ENCODE measurements at regions not wholly inside any gene's neighbourhood (a gene's known extent, or its start where the extent isn't known, plus 50 kb on each side); places are given as distances from the start of the nearest gene placed in this dataset.

DNA sequence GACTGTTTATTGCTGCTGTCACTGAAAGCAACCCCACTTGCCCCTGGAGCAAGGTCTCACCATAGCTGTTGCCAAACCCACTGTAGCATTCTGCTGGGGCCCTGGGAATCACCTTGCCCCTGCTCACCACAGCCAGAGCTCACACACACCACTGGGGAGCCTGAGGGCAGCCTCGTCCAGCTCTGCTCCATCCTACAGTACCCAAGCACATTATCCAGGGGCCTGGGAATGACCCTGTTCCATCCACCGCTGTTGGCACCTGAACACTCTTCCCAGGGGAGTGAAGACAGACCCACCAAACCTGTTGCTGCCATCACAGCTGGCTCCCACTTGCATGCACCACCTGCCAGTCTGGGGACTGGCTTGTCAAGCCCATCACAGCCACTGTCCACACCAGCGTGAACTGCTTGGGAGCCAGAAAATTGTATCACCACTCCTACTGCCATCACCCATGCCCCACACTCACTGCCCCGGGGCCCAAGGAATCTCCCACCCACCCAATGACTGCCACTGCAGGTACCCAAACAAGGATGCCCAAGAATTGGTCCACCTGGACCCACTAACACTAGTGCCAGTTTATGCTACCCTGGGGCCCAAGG lies 811.3 kb downstream of the KLHL13 start (continued):
- TF ChIP-seq ZNF843 (tag by site-specific recombination; IDR thresholded peaks at IDR 0.05) (no peak), ZXDB (tag by site-specific recombination; IDR thresholded peaks at IDR 0.05) (no peak)

- no peak overlapping the region for H3K27ac ChIP-seq (ENCODE audit: extremely low read depth, low read depth, low read length)
- H3K4me1 ChIP-seq (ENCODE audit: control insufficient read depth, insufficient read depth, low read length): no peaks in the 10 kb centered on the region
- ChIA-PET POLR2A (no interaction called here), CTCF (no interaction called here)
- no peaks in the 10 kb centered on the region for H3K36me3 ChIP-seq (ENCODE audit: control insufficient read depth in 2 of 2, insufficient read depth in 1 of 2, low read length in 2 of 2)
- TF ChIP-seq ZNF433 (tag by site-specific recombination; IDR thresholded peaks at IDR 0.05; ENCODE audit: low read depth) (peak; percentile 77), ZNF585B (tag by site-specific recombination; IDR thresholded peaks at IDR 0.05) (no peak)
- H3K4me3 ChIP-seq (ENCODE audit: low read depth, low read length): no peak overlapping the region
- H3K9me3 ChIP-seq (ENCODE audit: control insufficient read depth, insufficient read depth, low read depth, low read length): no peaks in the 10 kb centered on the region
These were observed 815.5 kb downstream of the KLHL13 start for GRCh38 chrX:117301086-117301485.

GRCh38 chrX:117291760-117292159 lies 824.9 kb downstream of the KLHL13 start:
- POLR2A ChIA-PET: no interaction called here
- Histone ChIP-seq H3K4me3 (ENCODE audit: low read depth, low read length) (no peak overlapping the region), H3K9me3 (ENCODE audit: control insufficient read depth, insufficient read depth, low read depth, low read length) (no peaks in the 10 kb centered on the region; the same call in 1 of the 2 replicates), H3K27ac (ENCODE audit: extremely low read depth, low read depth, low read length) (no peak overlapping the region), H3K36me3 (ENCODE audit: control insufficient read depth in 2 of 2, insufficient read depth in 1 of 2, low read length in 2 of 2) (no peaks in the 10 kb centered on the region), H3K4me1 (ENCODE audit: control insufficient read depth, insufficient read depth, low read length) (no peaks in the 10 kb centered on the region)
- no peak for TF ChIP-seq ZNF549 (tag by site-specific recombination; IDR thresholded peaks at IDR 0.05)
- no peak for TF ChIP-seq ZNF596 (tag by site-specific recombination; IDR thresholded peaks at IDR 0.05)
- TF ChIP-seq ZNF2 (tag by site-specific recombination; IDR thresholded peaks at IDR 0.05): no peak
- TF ChIP-seq ZNF391 (tag by site-specific recombination; IDR thresholded peaks at IDR 0.05; ENCODE audit: borderline replicate concordance, low read depth): no peak
- TF ChIP-seq ZNF324 (tag by site-specific recombination; IDR thresholded peaks at IDR 0.05): no peak
- TF ChIP-seq ZNF747 (tag by site-specific recombination; IDR thresholded peaks at IDR 0.05): no peak
- no peak for TF ChIP-seq ZSCAN23 (tag by site-specific recombination; IDR thresholded peaks at IDR 0.05)
- TF ChIP-seq ZNF626 (tag by site-specific recombination; IDR thresholded peaks at IDR 0.05): no peak
- no peak for TF ChIP-seq ZNF530 (tag by site-specific recombination; IDR thresholded peaks at IDR 0.05; ENCODE audit: low read depth)
- no peak for TF ChIP-seq ZNF292 (tag by site-specific recombination; IDR thresholded peaks at IDR 0.05; ENCODE audit: borderline replicate concordance, low read depth)
- no peak for TF ChIP-seq ZNF623 (tag by site-specific recombination; IDR thresholded peaks at IDR 0.05)
- TF ChIP-seq ZNF433 (tag by site-specific recombination; IDR thresholded peaks at IDR 0.05; ENCODE audit: low read depth): no peak
- no peak for TF ChIP-seq MEIS1 (CRISPR knock-in tag; IDR thresholded peaks at IDR 0.05; ENCODE audit: borderline replicate concordance)
- no peak for TF ChIP-seq ZNF23 (tag by site-specific recombination; IDR thresholded peaks at IDR 0.05; ENCODE audit: borderline replicate concordance)
- no peak for TF ChIP-seq ZBTB21 (tag by site-specific recombination; IDR thresholded peaks at IDR 0.05)
- CTCF ChIA-PET: no interaction called here

DNA sequence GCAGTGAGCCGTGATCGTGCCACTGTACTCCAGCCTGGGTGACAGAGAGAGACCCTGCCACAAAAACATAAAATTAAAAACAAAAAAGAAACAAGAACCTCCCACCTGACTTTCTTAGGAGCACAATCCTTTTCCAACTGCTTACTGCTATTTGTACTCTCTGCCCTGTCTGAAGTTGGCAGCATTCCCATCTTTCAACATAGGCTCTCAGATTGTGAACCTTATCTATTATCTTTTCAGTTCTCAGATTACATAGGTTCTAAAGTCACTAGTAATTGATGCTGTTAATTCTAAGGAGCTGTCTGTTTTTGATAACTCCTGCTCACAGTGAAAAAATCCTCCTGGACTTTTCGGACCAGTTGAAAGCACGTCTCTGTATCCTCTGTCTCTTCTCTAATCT lies 812.2 kb upstream of the CT83 start:
- no peak for TF ChIP-seq ZNF560 (tag by site-specific recombination; IDR thresholded peaks at IDR 0.05; ENCODE audit: borderline replicate concordance)
- TF ChIP-seq ZBTB8A (tag by site-specific recombination; IDR thresholded peaks at IDR 0.05): no peak
- no peak for TF ChIP-seq SCRT1 (tag by site-specific recombination; IDR thresholded peaks at IDR 0.05; ENCODE audit: borderline replicate concordance)
- TF ChIP-seq ZNF791 (tag by site-specific recombination; IDR thresholded peaks at IDR 0.05): no peak
- no peak for TF ChIP-seq ZBTB21 (tag by site-specific recombination; IDR thresholded peaks at IDR 0.05)
- TF ChIP-seq ZNF626 (tag by site-specific recombination; IDR thresholded peaks at IDR 0.05): no peak
- no peak for TF ChIP-seq REPIN1 (tag by site-specific recombination; IDR thresholded peaks at IDR 0.05; ENCODE audit: low read depth)
- H3K4me3 ChIP-seq (ENCODE audit: low read depth, low read length): no peak overlapping the region
- ChIA-PET CTCF (no interaction called here), POLR2A (no interaction called here)
- H3K9me3 ChIP-seq (ENCODE audit: control insufficient read depth, insufficient read depth, low read depth, low read length): no peaks in the 10 kb centered on the region
- no peaks in the 10 kb centered on the region for H3K36me3 ChIP-seq (ENCODE audit: control insufficient read depth in 2 of 2, insufficient read depth in 1 of 2, low read length in 2 of 2)
- no peak overlapping the region for H3K27ac ChIP-seq (ENCODE audit: extremely low read depth, low read depth, low read length)
- H3K4me1 ChIP-seq (ENCODE audit: control insufficient read depth, insufficient read depth, low read length): no peaks in the 10 kb centered on the region

Measured in HEK293 (cell line).